HG02588 (cell line): ENCODE measurements at regions not wholly inside any gene's neighbourhood (a gene's known extent, or its start where the extent isn't known, plus 50 kb on each side); places are given as distances from the start of the nearest gene placed in this dataset.
A peak's percentile ranks its signal among the peaks of the same experiment; 100 is the strongest.
"Not testable (repeated sequence)": the region's sequence is repeated elsewhere in the genome, so short reads cannot be mapped to it uniquely, and the experiment has no call there.

Source experiments
- ATAC-seq: cut with Tn5 transposase; IDR thresholded peaks from one replicate; pipeline ENCODE4 v1.9.1; 2021; ENCODE audit warnings: mild to moderate bottlenecking, moderate library complexity; ENCODE audit not compliant: unreplicated experiment

DNA sequence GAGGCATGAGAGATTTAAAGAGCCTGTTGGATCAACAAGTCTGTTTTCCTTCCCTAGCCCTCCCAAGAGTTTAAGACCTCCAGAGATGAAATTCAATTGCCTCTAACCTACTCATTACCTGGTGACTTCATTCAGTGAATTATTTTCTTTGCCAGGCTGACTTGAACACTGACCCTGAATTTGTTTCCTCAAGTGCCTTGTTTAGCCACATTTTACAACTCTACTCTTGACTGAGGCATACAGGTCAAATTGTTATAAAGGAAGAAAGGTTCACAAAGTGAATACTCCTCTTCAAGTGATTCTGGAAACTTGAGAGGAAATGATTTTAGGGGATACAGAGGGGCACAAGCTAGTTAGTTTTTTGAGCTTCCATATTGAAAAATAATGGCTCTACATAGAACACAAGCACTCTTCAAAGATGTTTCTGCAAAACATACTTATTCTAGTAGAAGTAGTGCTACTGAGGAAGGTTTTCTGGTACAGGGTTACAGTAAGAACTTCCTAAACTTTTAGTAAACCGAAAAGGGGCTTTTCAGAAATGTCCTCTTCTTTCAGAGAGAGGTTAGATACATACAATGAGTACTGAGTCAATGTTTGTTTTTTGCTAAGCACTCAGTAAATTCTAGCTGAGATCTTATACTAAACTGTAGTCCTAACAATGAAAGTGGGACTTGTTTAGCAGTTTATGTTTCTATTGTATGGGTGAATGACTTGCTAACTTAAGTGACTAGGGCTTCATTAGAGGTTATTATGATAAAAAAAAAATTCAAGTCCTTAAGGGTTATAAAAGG is 137.4 kb upstream of the SATB1 start:
- no peak for ATAC-seq

GRCh38 chr3:18559331-18559842 is 134.2 kb upstream of the SATB1 start:
- peak; percentile 63 for ATAC-seq

DNA sequence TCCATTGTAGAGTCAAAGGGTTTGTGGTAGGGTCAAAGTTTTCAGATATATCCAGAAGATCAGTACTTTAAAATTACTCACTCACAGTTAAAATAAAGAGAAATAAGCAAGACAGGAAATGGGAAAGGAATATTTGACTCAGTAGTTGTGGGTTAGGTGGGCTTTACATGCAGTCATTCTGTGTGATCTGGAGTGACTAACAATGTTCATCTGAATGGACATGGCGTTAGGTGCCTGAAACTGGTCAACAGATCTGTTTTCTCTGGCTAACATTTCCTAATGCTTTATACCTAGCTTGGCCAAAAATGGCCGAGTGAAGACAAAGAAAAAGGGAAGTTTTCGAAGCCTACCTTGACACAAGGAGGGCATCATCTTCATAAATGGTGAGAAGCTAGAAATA is 133.4 kb upstream of the SATB1 start:
- no peak for ATAC-seq

DNA sequence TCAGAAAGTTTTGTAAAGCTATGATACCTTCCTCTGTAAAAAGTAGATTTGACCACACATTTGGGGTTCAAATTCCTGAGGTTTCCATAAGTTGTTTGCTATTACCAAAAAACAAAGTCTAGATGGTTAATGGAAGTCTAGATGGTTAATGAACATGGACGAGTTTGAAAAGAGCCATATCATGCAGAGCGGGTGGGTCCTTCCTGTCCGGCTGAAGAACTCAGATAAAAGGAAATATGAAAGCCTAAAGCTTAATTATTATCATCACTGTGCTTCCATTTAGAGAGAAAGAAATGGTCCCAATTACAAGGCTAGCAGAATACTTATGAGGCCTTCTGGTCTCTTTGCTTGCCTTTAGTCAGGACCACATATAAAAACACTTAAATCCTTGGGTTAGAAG is 132.1 kb upstream of the SATB1 start:
- ATAC-seq, result no peak

GRCh38 chr3:18556503-18557135 is 131.5 kb upstream of the SATB1 start:
- peak; percentile 79 for ATAC-seq

- peak; percentile 14 for ATAC-seq
Observed at GRCh38 chr3:18556001-18556408, 130.9 kb upstream of the SATB1 start.

DNA sequence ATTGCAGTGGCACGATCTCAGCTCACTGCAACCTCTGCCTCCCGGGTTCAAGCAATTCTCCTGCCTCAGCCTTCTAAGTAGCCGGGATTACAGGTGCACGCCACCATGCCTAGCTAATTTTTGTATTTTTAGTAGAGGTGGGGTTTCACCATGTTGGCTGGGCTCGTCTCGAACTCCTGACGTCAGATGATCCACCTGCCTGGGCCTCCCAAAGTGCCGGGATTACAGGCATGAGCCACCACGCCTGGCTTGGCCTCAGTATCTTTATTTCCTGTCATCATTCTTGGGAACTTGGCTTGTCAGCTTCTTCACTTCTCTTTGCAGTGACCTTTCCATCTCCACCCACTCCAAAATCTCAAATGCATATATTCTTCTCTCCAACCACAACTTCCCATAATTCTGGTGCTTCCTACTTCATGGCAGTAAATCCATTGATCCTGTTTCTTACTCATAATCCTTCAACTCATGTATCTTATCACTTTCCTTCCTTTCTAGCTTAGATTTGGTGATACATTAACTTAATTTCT is 127.5 kb upstream of the SATB1 start:
- not testable (repeated sequence) for ATAC-seq

GRCh38 chr3:18546632-18547031 is 121.5 kb upstream of the SATB1 start:
- no peak for ATAC-seq

DNA sequence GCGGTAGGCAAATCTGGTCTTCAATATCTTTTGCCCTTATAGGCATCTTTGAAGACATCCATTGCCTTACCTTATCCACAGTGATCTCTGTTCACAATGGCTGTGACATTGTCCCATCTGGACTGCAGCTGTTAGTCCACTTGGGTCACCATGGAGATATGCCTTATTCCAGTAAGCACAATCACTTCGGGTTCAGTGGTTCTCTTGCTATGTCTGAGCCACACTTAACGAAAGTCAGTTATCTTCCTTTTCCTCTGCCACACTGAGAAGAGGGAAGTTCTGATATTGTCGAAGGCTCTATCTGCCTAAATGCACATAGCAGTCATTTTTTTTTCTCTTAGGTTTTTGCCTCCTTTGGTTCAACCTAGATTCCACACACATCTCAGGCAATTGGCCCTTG is 119.0 kb upstream of the SATB1 start:
- ATAC-seq, result no peak

DNA sequence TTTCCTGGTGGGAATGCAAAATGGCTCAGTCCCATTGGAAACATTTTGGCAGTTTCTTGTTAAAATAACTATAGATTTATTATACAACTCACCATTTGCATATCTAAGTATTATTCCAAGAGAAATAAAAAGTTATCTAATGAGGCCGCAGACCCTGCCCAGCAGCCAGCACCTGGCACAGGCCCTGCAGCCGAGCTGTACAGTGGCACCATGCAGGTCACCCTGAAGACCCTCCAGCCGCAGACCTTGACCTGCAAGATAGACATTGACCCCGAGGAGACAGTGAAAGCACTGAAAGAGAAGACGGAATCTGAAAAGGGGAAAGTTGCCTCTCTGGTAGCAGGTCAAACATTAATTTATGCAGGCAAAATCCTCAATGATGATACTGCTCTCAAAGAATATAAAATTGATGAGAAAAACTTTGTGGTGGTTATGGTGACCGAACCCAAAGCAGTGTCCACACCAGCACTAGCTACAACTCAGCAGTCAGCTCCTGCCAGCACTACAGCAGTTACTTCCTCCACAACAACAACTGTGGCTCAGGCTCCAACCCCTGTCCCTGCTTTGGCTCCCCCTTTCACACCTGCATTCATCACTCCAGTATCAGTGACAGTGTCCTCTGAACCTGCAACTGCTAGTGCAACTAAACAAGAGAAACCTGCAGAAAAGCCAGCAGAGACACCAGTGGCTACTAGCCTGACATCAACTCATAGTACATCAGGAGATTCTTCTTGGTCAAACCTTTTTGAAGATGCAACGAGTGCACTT is 113.5 kb upstream of the SATB1 start:
- ATAC-seq, result no peak

DNA sequence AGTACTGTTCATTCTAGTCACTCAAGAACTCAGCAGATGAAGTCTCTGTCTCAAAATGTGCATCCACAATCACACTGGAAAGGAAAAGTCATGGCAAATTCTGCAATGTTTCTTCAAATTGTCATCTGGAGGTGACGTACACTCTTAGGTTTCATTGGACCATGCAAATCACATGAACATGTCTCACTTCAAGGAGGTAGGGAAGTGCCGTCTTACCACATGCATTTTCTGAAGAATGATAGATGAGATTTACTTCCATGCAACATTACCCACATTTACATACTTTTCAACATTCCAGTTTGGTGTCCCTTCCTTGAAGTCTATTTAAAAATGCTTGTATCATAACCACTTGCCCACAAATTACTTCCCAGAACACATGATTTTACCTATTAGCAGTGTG is 107.9 kb upstream of the SATB1 start:
- no peak for ATAC-seq

DNA sequence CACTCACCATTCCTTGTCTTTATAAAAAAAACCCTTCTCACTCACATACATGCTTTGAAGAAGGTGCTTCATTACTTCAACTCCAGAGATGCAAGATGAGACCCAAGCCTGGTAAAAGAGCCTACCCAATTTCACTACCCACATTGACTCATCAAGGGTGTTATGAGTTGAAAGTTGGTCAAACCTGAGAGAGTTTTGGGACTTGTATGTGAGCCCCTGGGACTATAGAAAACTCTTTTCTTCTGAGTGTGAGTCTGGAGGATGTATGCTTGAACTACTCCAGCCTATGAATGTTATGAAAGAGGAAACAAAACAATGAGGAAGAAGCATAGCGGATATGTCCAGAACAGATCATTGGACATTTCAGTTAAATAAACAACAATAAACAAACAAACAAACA is 106.5 kb upstream of the SATB1 start:
- ATAC-seq, result peak; percentile 83

DNA sequence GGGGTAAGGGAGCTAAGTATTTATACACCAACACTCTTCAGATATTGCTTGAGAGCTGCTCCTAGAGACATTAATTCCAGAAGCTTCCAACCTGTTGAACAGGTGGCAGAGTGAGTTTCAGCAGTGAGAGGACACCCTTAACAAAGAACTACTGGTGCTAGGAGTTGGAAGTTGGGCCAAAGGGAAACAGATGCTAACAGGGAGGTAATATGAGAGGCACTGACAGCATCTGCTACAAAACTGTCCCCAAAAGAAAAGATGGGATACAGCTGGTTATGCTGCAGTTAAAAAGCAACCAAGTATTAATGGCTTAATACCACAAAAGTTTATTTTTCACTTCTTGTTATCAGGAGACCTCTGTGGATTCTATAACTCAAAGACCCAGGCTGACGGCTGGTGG is 104.5 kb upstream of the SATB1 start:
- ATAC-seq, result no peak

DNA sequence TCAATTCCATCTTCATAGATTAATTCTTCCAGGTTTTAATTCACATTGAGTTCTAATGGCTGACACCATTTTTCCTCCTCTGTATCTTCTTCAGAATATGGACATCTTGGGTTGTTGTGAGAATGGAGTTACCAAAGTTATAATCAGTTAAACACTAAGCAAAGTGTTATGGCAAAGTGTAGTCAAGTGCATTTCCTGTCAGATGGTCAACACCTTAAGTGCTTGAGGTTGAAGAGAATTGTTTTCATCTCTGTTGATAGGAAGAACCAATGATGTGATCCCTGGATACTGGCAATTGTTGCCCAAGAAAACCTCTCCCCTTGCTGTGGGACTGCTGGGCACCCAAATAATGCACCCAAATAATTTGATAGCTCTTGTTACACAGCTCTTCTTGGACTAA is 102.6 kb upstream of the SATB1 start:
- no peak for ATAC-seq

- ATAC-seq, result no peak
Observed at GRCh38 chr3:18526667-18527066, 101.5 kb upstream of the SATB1 start.

DNA sequence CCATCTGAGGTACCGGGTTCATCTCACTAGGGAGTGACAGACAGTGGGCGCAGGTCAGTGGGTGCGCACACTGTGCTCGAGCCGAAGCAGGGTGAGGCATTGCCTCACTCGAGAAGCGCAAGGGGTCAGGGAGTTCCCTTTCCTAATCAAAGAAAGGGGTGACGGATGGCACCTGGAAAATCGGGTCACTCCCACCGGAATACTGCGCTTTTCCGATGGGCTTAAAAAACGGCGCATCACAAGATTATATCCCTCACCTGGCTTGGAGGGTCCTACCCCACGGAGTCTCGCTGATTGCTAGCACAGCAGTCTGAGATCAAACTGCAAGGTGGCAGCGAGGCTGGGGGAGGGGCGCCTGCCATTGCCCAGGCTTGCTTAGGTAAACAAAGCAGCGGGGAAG is 91.0 kb upstream of the SATB1 start:
- not testable (repeated sequence) for ATAC-seq

GRCh38 chr3:18513091-18513490 is 88.0 kb upstream of the SATB1 start:
- ATAC-seq, result no peak

DNA sequence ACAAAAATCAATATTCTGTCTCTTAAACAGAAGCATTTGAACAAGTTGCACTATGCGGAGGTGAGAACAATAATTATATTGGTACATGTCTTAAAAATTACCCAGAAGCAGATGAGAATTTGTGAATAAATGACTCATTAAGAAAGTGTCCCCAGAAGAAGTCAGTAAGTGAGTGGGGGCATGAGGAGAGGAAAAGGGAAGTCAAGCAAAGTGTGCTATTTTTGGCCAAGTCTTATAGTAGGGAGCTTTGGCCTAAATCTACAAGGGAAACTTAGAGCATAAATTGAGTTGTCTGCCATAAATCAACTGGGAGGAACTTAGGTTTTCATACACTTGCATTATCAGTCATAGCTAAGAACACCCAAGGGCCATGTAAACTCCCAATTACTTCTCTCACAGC is 86.9 kb upstream of the SATB1 start:
- no peak for ATAC-seq

DNA sequence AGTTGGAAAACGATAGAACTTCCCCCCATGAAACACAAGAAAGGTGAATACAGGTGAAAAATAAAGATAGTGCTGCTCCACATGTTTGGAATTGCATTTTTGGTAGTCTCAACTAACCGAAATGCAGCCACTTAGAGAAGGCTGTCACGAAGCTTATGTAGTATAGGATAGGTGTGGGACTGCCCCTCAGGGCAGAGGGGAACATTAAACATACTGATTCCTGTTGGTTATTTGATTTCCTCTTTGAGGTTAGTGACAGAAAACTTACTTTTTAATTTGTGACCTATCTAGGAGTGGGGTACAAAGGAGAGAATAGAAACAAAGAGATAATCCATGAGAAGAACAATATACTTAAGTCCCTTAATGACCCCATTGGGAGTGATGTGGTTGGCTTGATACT is 85.8 kb upstream of the SATB1 start:
- no peak for ATAC-seq

- ATAC-seq, result no peak
Observed at GRCh38 chr3:18507333-18507732, 82.2 kb upstream of the SATB1 start.

DNA sequence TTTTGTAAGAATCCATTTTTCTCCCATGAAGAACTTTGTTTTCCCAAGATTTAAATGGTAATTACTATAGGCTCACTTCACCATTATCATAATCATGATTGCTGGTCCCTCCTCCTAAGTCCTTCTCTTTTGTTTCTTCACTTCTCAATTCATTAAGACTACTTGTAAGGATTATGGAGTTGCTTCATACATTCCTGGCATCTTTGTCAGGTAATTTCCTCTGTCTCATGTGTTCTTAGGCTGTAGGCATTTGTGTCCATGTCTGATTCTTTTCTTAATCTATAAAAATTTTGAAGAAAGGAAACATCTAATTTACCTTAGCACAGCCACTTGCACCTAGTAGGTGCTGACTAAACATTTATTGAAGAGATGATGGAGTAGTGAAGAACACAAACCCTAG is 79.9 kb upstream of the SATB1 start:
- no peak for ATAC-seq
